GM19372 (cell line): ENCODE measurements at regions not wholly inside any gene's neighbourhood (a gene's known extent, or its start where the extent isn't known, plus 50 kb on each side); places are given as distances from the start of the nearest gene placed in this dataset.

Experiments used
- ATAC-seq: cut with Tn5 transposase; IDR thresholded peaks from one replicate; pipeline ENCODE4 v1.9.1; 2021; ENCODE audit warnings: mild to moderate bottlenecking, low read depth, moderate library complexity; ENCODE audit not compliant: unreplicated experiment

- ATAC-seq: no peak
These were observed 74.1 kb upstream of the MAP3K7 start for GRCh38 chr6:90660931-90661330.

GRCh38 chr6:90658497-90658896, 71.6 kb upstream of the MAP3K7 start:
- ATAC-seq: no peak

GRCh38 chr6:90656325-90656724, 69.5 kb upstream of the MAP3K7 start:
- ATAC-seq: no peak

- ATAC-seq: no peak
These were observed 67.9 kb upstream of the MAP3K7 start for GRCh38 chr6:90654806-90655205.

GRCh38 chr6:90654166-90654565, 67.3 kb upstream of the MAP3K7 start:
- no peak for ATAC-seq

GRCh38 chr6:90653750-90654149, 66.9 kb upstream of the MAP3K7 start:
- no peak for ATAC-seq

- no peak for ATAC-seq
These were observed 63.4 kb upstream of the MAP3K7 start for GRCh38 chr6:90650041-90650940.

- no peak for ATAC-seq
These were observed 62.0 kb upstream of the MAP3K7 start for GRCh38 chr6:90648873-90649272.

GRCh38 chr6:90646940-90647339, 60.1 kb upstream of the MAP3K7 start:
- ATAC-seq: no peak

- ATAC-seq: no peak
These were observed 58.8 kb upstream of the MAP3K7 start for GRCh38 chr6:90645634-90646033.

GRCh38 chr6:90644492-90644891, 57.6 kb upstream of the MAP3K7 start:
- ATAC-seq: no peak

GRCh38 chr6:90643381-90643780, 56.5 kb upstream of the MAP3K7 start:
- ATAC-seq: no peak

- ATAC-seq: no peak
These were observed 50.4 kb upstream of the MAP3K7 start for GRCh38 chr6:90637320-90637719.
